Gastroesophageal sphincter (tissue), 3 donors: ENCODE measurements at regions not wholly inside any gene's neighbourhood (a gene's known extent, or its start where the extent isn't known, plus 50 kb on each side); places are given as distances from the start of the nearest gene placed in this dataset.

ENCODE experiments used
- CTCF ChIP-seq, 4 experiments: fragments of 200-600 bp in 2 of 4; fragments of 450-650 bp in 2 of 4; sonication (generic) in 1 of 4; IDR thresholded peaks; one replicate each; pipeline ENCODE4 v1.5.1; 2017 to 2019; ENCODE audit warnings: antibody characterized with exemption in 4 of 4, mild to moderate bottlenecking in 2 of 4, moderate library complexity in 2 of 4
- POLR2AphosphoS5 ChIP-seq: sonication (generic); formaldehyde crosslinking; IDR thresholded peaks from one replicate; pipeline ENCODE4 v1.6.1; 2017; ENCODE audit warnings: antibody characterized with exemption

DNA sequence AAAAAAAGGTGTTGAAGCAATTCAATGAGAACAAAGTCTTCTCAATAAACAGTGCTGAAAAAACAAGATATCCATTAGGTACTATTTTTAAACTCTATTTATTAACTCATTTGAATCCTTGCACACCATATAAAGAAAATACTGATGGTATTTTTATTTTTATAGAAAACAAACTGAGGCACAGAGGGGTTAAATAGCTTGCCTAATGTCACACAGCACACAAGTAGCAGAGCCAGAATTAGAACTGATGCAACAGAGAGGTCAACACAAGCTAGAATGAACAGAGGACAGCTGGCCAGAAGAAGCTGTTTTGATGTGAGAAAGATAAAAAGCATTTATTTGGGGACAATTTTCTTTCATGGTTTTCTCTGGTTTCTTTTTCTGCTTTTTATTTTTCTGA is 99.4 kb upstream of the RGPD4 start:
- no peak for TF ChIP-seq CTCF (IDR thresholded peaks at IDR 0.05)
- no peak for TF ChIP-seq POLR2AphosphoS5
